ENCODE measurements at regions not wholly inside any gene's neighbourhood (a gene's known extent, or its start where the extent isn't known, plus 50 kb on each side); places are given as distances from the start of the nearest gene placed in this dataset.

DNA sequence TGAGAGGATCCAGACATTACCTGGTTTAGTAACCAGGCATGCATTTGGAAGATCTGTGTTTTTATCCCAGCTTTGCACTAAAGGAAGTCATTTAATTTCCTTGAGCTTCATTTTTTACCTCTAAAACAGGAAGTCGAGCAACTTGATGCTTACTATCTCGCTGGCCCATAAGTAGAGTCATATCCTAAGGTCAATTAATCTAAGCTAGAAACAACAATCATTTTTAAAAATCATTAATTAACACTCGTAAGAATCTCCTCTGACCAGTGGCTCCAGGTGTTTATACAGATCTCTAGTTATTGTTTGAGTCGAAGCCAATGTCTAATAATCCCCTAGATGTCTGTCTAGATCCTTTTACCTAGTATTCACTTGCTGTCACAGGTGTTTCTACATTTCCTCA is 355.8 kb upstream of the DCN start:
- no peak for TF ChIP-seq CTCF (IDR thresholded peaks at IDR 0.05; ENCODE audit: low read depth, low read length)
- TF ChIP-seq MAX (IDR thresholded peaks at IDR 0.05; ENCODE audit: low read depth, low read length), result no peak
- no peak for TF ChIP-seq MYC (IDR thresholded peaks at IDR 0.05; ENCODE audit: low read depth, low read length)
- TF ChIP-seq POLR2A (IDR thresholded peaks at IDR 0.05; ENCODE audit: extremely low read depth, insufficient read length), result no peak

GRCh38 chr12:91533366-91533765 is 350.7 kb upstream of the DCN start:
- TF ChIP-seq MYC (IDR thresholded peaks at IDR 0.05; ENCODE audit: low read depth, low read length), result no peak
- no peak for TF ChIP-seq POLR2A (IDR thresholded peaks at IDR 0.05; ENCODE audit: extremely low read depth, insufficient read length)
- TF ChIP-seq MAX (IDR thresholded peaks at IDR 0.05; ENCODE audit: low read depth, low read length), result no peak
- no peak for TF ChIP-seq CTCF (IDR thresholded peaks at IDR 0.05; ENCODE audit: low read depth, low read length)
- DNase-seq (ENCODE audit: low read depth), result no peak
- no peak overlapping the region for H3K4me3 ChIP-seq (ENCODE audit: low read depth, low read length)

More for the DNA sequence above, 355.8 kb upstream of the DCN start:
- H3K4me3 ChIP-seq (ENCODE audit: low read depth, low read length), result no peak overlapping the region
- no peak for DNase-seq (ENCODE audit: low read depth)

DNA sequence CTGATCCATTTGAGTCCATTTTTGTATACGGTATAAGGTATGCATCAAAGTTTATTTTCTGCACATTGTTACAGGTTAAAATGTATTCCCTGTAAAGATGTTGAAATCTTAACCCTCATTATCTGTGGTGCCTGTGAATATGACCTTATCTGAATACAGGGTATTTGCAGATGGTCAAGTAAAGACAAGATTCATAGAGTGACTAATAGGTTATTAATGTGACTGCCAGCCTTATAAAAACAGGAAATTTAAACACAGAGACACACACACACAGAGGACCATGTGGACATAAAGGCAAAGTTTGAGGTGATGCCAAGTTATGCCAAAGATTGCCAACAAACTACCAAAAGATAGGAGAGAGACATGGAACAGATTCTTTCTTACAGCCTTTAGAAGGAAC is 347.2 kb upstream of the DCN start:
- TF ChIP-seq MAX (IDR thresholded peaks at IDR 0.05; ENCODE audit: low read depth, low read length), result no peak
- TF ChIP-seq MYC (IDR thresholded peaks at IDR 0.05; ENCODE audit: low read depth, low read length), result no peak
- no peak for TF ChIP-seq POLR2A (IDR thresholded peaks at IDR 0.05; ENCODE audit: extremely low read depth, insufficient read length)
- no peak for TF ChIP-seq CTCF (IDR thresholded peaks at IDR 0.05; ENCODE audit: low read depth, low read length)
- no peak for DNase-seq (ENCODE audit: low read depth)
- no peak overlapping the region for H3K4me3 ChIP-seq (ENCODE audit: low read depth, low read length)

GRCh38 chr12:91523831-91524230 is 341.2 kb upstream of the DCN start:
- H3K4me3 ChIP-seq (ENCODE audit: low read depth, low read length), result no peak overlapping the region
- DNase-seq (ENCODE audit: low read depth), result no peak
- TF ChIP-seq POLR2A (IDR thresholded peaks at IDR 0.05; ENCODE audit: extremely low read depth, insufficient read length), result no peak
- TF ChIP-seq MAX (IDR thresholded peaks at IDR 0.05; ENCODE audit: low read depth, low read length), result no peak
- no peak for TF ChIP-seq CTCF (IDR thresholded peaks at IDR 0.05; ENCODE audit: low read depth, low read length)
- no peak for TF ChIP-seq MYC (IDR thresholded peaks at IDR 0.05; ENCODE audit: low read depth, low read length)

GRCh38 chr12:91516695-91517047 is 334.1 kb upstream of the DCN start:
- H3K4me3 ChIP-seq (ENCODE audit: low read depth, low read length), result no peak overlapping the region
- DNase-seq (ENCODE audit: low read depth), result no peak
- TF ChIP-seq MAX (IDR thresholded peaks at IDR 0.05; ENCODE audit: low read depth, low read length) (no peak), MYC (IDR thresholded peaks at IDR 0.05; ENCODE audit: low read depth, low read length) (no peak), CTCF (IDR thresholded peaks at IDR 0.05; ENCODE audit: low read depth, low read length) (no peak), POLR2A (IDR thresholded peaks at IDR 0.05; ENCODE audit: extremely low read depth, insufficient read length) (no peak)
